SK-N-SH (cell line): ENCODE measurements at regions not wholly inside any gene's neighbourhood (a gene's known extent, or its start where the extent isn't known, plus 50 kb on each side); places are given as distances from the start of the nearest gene placed in this dataset.

ENCODE experiments used
- CTCF ChIA-PET: fragments of 300-600, 350-600 bp; formaldehyde crosslinking; extraction: SDS; loops from one replicate; lab custom pipeline; 2021; lab: Yijun Ruan, JAX
- POLR2A ChIA-PET: fragments of 350-600 bp; sonication (Branson Sonifier 250); formaldehyde crosslinking; extraction: SDS; loops from one replicate; lab custom pipeline; 2020; ENCODE audit warnings: antibody characterized with exemption, inconsistent platforms; lab: Yijun Ruan, JAX
- DNase-seq: peaks from one replicate; pipeline ENCODE4 v3.0.0; 2012
- H2AFZ ChIP-seq: fragments of 200-600 bp; sonication (generic); 2 replicates; pipeline ENCODE4 v1.8.1; 2016; ENCODE audit warnings: antibody characterized with exemption, mild to moderate bottlenecking, low read depth
- H3F3A ChIP-seq: fragments of 200-600 bp; sonication (generic); replicated peaks from 2 replicates; pipeline ENCODE3; 2016; ENCODE audit warnings: antibody characterized with exemption, mild to moderate bottlenecking; ENCODE audit not compliant: insufficient read depth
- H3K27ac ChIP-seq, 2 experiments: fragments of 200-500 bp in 1 of 2; fragments of 200-600 bp in 1 of 2; sonication (Bioruptor generic) in 1 of 2; sonication (generic), shearing (Covaris generic) in 1 of 2; 2 replicates each; pipeline versions ENCODE4 v1.5.1 to v1.6.1; 2014 to 2016; ENCODE audit warnings: low read depth in 2 of 2, inconsistent platforms in 1 of 2, low read length in 1 of 2, mild to moderate bottlenecking in 1 of 2, mixed read lengths in 1 of 2
- H3K27me3 ChIP-seq: fragments of 200-600 bp; sonication (generic), shearing (Covaris generic); 2 replicates; pipeline ENCODE4 v1.6.1; 2016; ENCODE audit warnings: mixed run types; ENCODE audit not compliant: insufficient read depth
- H3K36me3 ChIP-seq, 2 experiments: fragments of 200-500 bp in 1 of 2; fragments of 200-600 bp in 1 of 2; sonication (Bioruptor generic) in 1 of 2; sonication (generic) in 1 of 2; replicated peaks in 1 of 2; 2 replicates each; pipeline versions ENCODE3 to v1.5.1; 2014 to 2016; ENCODE audit warnings: low read length in 1 of 2, mild to moderate bottlenecking in 1 of 2; ENCODE audit not compliant: insufficient read depth in 2 of 2, control insufficient read depth in 1 of 2
- H3K4me1 ChIP-seq, 2 experiments: fragments of 200-500 bp in 1 of 2; fragments of 200-600 bp in 1 of 2; sonication (Bioruptor generic) in 1 of 2; sonication (generic), shearing (Covaris generic) in 1 of 2; 2 replicates each; pipeline versions ENCODE4 v1.5.1 to v1.6.1; 2014 to 2016; ENCODE audit warnings: low read depth in 1 of 2, low read length in 1 of 2, mixed run types in 1 of 2; ENCODE audit not compliant: insufficient read depth in 2 of 2, control insufficient read depth in 1 of 2
- H3K4me2 ChIP-seq: fragments of 200-600 bp; sonication (generic), shearing (Covaris generic); 2 replicates; pipeline ENCODE4 v1.6.1; 2017; ENCODE audit warnings: mixed run types
- H3K4me3 ChIP-seq, 2 experiments: fragments of 200-500 bp in 1 of 2; fragments of 200-600 bp in 1 of 2; sonication (Bioruptor generic) in 1 of 2; sonication (generic), shearing (Covaris generic) in 1 of 2; 2 replicates each; pipeline versions ENCODE4 v1.5.1 to v1.8.1; 2014 to 2016; ENCODE audit warnings: low read depth in 2 of 2, inconsistent platforms in 1 of 2, low read length in 1 of 2, mild to moderate bottlenecking in 1 of 2, mixed read lengths in 1 of 2, moderate library complexity in 1 of 2
- H3K79me2 ChIP-seq: fragments of 200-600 bp; sonication (generic); 2 replicates; pipeline ENCODE4 v1.8.1; 2017; ENCODE audit warnings: mild to moderate bottlenecking; ENCODE audit not compliant: insufficient read depth
- H3K9ac ChIP-seq: fragments of 200-600 bp; sonication (generic); 2 replicates; pipeline ENCODE4 v1.6.1; 2017; ENCODE audit warnings: mixed run types
- H3K9me2 ChIP-seq: fragments of 200-600 bp; sonication (generic); 2 replicates; pipeline ENCODE4 v1.6.1; 2017; ENCODE audit warnings: mixed run types
- H3K9me3 ChIP-seq: fragments of 200-600 bp; sonication (generic); 2 replicates; pipeline ENCODE4 v1.6.1; 2017; ENCODE audit warnings: mixed run types, mild to moderate bottlenecking, moderate library complexity
- H4K20me1 ChIP-seq: fragments of 200-600 bp; sonication (generic); 2 replicates; pipeline ENCODE4 v1.6.1; 2017; ENCODE audit warnings: mild to moderate bottlenecking, mixed run types; ENCODE audit not compliant: insufficient read depth
- CHD2 ChIP-seq: fragments of 150-350 bp; IDR thresholded peaks from 2 replicates; pipeline ENCODE4 v1.6.1; 2018; ENCODE audit warnings: low read length; ENCODE audit not compliant: partially characterized antibody
- FOSL2 ChIP-seq: IDR thresholded peaks from 2 replicates; pipeline ENCODE4 v1.4.0; 2012; ENCODE audit warnings: low read depth, mild to moderate bottlenecking, moderate library complexity, borderline replicate concordance
- GATA2 ChIP-seq: sonication (generic); formaldehyde crosslinking; IDR thresholded peaks from 2 replicates; pipeline ENCODE4 v1.5.0; 2020; ENCODE audit warnings: mild to moderate bottlenecking, missing genetic modification reagents
- JUND ChIP-seq: IDR thresholded peaks from 2 replicates; pipeline ENCODE4 v1.4.0; 2012
- MEF2A ChIP-seq: IDR thresholded peaks from 2 replicates; pipeline ENCODE4 v1.4.0; 2012; ENCODE audit warnings: low read depth, borderline replicate concordance
- NRF1 ChIP-seq: IDR thresholded peaks from 2 replicates; pipeline ENCODE4 v1.6.1; 2012; ENCODE audit warnings: low read depth, mild to moderate bottlenecking, low read length
- PBX3 ChIP-seq: IDR thresholded peaks from 2 replicates; pipeline ENCODE4; 2012
- POLR2AphosphoS5 ChIP-seq: IDR thresholded peaks from 2 replicates; pipeline ENCODE4 v1.6.1; 2012; ENCODE audit warnings: low read depth, low read length
- RAD21 ChIP-seq: IDR thresholded peaks from 2 replicates; pipeline ENCODE4 v1.6.1; 2012; ENCODE audit warnings: mild to moderate bottlenecking, low read length
- RCOR1 ChIP-seq: fragments of 150-350 bp; IDR thresholded peaks from 2 replicates; pipeline ENCODE4 v1.6.1; 2017; ENCODE audit warnings: antibody characterized with exemption, low read length
- WGBS: methylation state at CpG from one replicate; pipeline ENCODE4 v1.1.6; 2017; ENCODE audit warnings: low lambda C conversion rate; 5-methylcytosine and 5-hydroxymethylcytosine counted together
- TF ChIP-seq, protein P1 (sequence below): IDR thresholded peaks from 2 replicates; pipeline ENCODE4 v1.4.0; 2012; ENCODE audit warnings: low read depth, borderline replicate concordance
- TF ChIP-seq, protein P2 (sequence below): IDR thresholded peaks from 2 replicates; pipeline ENCODE4 v1.4.0; 2012; ENCODE audit warnings: low read depth
- TF ChIP-seq, protein P3 (sequence below): fragments of 150-350 bp; IDR thresholded peaks from 2 replicates; pipeline ENCODE4 v1.6.1; 2017; ENCODE audit warnings: antibody characterized with exemption, low read length, low read depth, borderline replicate concordance
- TF ChIP-seq, protein P4 (sequence below): IDR thresholded peaks from 2 replicates; pipeline ENCODE4 v1.6.1; 2012; ENCODE audit warnings: mild to moderate bottlenecking, low read depth, low read length, moderate library complexity

GRCh38 chr2:21367421-21367820, 243.7 kb downstream of the TDRD15 start:
- H3K4me1 ChIP-seq: no peaks in the 10 kb centered on the region
- no peak overlapping the region for H3K9ac ChIP-seq
- no peak for DNase-seq
- no peaks in the 10 kb centered on the region for H3K27me3 ChIP-seq
- H3K4me3 ChIP-seq: no peak overlapping the region
- no peaks in the 10 kb centered on the region for H3F3A ChIP-seq
- CTCF ChIA-PET: interaction anchor here (0.9 to 1.4 kb wide), 3 partner anchors 10 to 28 kb away, joined by 3 to 5 read pairs (median 4); no protein-coding TSS in a partner anchor
- no peak overlapping the region for H3K27ac ChIP-seq
- no peak for TF ChIP-seq RCOR1
- no peak for TF ChIP-seq PBX3
- no peak for TF ChIP-seq RAD21
- TF ChIP-seq JUND: no peak
- TF ChIP-seq, protein P1, sequence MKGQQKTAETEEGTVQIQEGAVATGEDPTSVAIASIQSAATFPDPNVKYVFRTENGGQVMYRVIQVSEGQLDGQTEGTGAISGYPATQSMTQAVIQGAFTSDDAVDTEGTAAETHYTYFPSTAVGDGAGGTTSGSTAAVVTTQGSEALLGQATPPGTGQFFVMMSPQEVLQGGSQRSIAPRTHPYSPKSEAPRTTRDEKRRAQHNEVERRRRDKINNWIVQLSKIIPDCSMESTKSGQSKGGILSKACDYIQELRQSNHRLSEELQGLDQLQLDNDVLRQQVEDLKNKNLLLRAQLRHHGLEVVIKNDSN: no peak
- no peak for TF ChIP-seq GATA2
- no peak for TF ChIP-seq MEF2A
- TF ChIP-seq CHD2: no peak
- TF ChIP-seq, protein P2, sequence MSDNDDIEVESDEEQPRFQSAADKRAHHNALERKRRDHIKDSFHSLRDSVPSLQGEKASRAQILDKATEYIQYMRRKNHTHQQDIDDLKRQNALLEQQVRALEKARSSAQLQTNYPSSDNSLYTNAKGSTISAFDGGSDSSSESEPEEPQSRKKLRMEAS: no peak
- TF ChIP-seq, protein P3, sequence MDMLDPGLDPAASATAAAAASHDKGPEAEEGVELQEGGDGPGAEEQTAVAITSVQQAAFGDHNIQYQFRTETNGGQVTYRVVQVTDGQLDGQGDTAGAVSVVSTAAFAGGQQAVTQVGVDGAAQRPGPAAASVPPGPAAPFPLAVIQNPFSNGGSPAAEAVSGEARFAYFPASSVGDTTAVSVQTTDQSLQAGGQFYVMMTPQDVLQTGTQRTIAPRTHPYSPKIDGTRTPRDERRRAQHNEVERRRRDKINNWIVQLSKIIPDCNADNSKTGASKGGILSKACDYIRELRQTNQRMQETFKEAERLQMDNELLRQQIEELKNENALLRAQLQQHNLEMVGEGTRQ: no peak
- TF ChIP-seq, protein P4, sequence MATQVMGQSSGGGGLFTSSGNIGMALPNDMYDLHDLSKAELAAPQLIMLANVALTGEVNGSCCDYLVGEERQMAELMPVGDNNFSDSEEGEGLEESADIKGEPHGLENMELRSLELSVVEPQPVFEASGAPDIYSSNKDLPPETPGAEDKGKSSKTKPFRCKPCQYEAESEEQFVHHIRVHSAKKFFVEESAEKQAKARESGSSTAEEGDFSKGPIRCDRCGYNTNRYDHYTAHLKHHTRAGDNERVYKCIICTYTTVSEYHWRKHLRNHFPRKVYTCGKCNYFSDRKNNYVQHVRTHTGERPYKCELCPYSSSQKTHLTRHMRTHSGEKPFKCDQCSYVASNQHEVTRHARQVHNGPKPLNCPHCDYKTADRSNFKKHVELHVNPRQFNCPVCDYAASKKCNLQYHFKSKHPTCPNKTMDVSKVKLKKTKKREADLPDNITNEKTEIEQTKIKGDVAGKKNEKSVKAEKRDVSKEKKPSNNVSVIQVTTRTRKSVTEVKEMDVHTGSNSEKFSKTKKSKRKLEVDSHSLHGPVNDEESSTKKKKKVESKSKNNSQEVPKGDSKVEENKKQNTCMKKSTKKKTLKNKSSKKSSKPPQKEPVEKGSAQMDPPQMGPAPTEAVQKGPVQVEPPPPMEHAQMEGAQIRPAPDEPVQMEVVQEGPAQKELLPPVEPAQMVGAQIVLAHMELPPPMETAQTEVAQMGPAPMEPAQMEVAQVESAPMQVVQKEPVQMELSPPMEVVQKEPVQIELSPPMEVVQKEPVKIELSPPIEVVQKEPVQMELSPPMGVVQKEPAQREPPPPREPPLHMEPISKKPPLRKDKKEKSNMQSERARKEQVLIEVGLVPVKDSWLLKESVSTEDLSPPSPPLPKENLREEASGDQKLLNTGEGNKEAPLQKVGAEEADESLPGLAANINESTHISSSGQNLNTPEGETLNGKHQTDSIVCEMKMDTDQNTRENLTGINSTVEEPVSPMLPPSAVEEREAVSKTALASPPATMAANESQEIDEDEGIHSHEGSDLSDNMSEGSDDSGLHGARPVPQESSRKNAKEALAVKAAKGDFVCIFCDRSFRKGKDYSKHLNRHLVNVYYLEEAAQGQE: no peak
- no peak for TF ChIP-seq POLR2AphosphoS5
- TF ChIP-seq FOSL2: no peak
- no peak for TF ChIP-seq NRF1
- no peaks in the 10 kb centered on the region; the same call in 1 of the 2 replicates for H3K9me3 ChIP-seq
- H3K4me2 ChIP-seq: no peak overlapping the region
- no peaks in the 10 kb centered on the region for H3K79me2 ChIP-seq
- no peaks in the 10 kb centered on the region for H3K36me3 ChIP-seq
- WGBS: 65% methylated on average over 3 of the region's 3 CpGs
- no peaks in the 10 kb centered on the region for H4K20me1 ChIP-seq
- POLR2A ChIA-PET: no interaction called here
- no peaks in the 10 kb centered on the region for H3K9me2 ChIP-seq
- no peak overlapping the region for H2AFZ ChIP-seq
